ENCODE measurements at regions not wholly inside any gene's neighbourhood (a gene's known extent, or its start where the extent isn't known, plus 50 kb on each side); places are given as distances from the start of the nearest gene placed in this dataset.

- Histone ChIP-seq H2AFZ (ENCODE audit: insufficient read depth, low read depth, low read length, poor library complexity, severe bottlenecking) (no peak overlapping the region), H3K9me3 (replicated peaks in 1 of 2; ENCODE audit: control insufficient read depth in 1 of 2, insufficient read depth in 1 of 2, low read length in 2 of 2) (peaks cover 4 to 5% of the 10 kb centered on the region in 2 donors), H4K20me1 (ENCODE audit: insufficient read depth, low read length) (no peaks in the 10 kb centered on the region), H3K36me3 (replicated peaks in 1 of 2; ENCODE audit: control insufficient read depth in 1 of 2, insufficient read depth in 2 of 2, low read length in 2 of 2) (no peaks in the 10 kb centered on the region), H3K27me3 (ENCODE audit: control insufficient read depth in 2 of 2, insufficient read depth in 2 of 2, low read length in 2 of 2) (no peaks in the 10 kb centered on the region), H3K9ac (ENCODE audit: insufficient read depth, low read length, poor library complexity, severe bottlenecking) (no peak overlapping the region), H3K4me1 (ENCODE audit: control insufficient read depth in 1 of 2, insufficient read depth in 2 of 2, low read length in 2 of 2) (no peaks in the 10 kb centered on the region), H3K27ac (ENCODE audit: low read depth in 1 of 2, low read length in 2 of 2) (no peak overlapping the region), H3K4me3 (replicated peaks in 1 of 3; ENCODE audit: low read depth in 2 of 3, low read length in 3 of 3) (no peak overlapping the region), H3K79me2 (ENCODE audit: insufficient read depth, low read length) (no peaks in the 10 kb centered on the region), H3K4me2 (replicated peaks; ENCODE audit: extremely low read depth, low read length, poor library complexity, severe bottlenecking) (no peak overlapping the region)
- peaks cover 6 to 26% (median 13%) of the 10 kb centered on the region in 7 donors for H3K9me3 Mint-ChIP-seq
- no peaks in the 10 kb centered on the region for H3K4me1 Mint-ChIP-seq
- no peak for DNase-seq
- no peaks in the 10 kb centered on the region for H3K36me3 Mint-ChIP-seq
- TF ChIP-seq CTCF (IDR thresholded peaks at IDR 0.05): no peak
- WGBS (ENCODE audit: insufficient coverage): 40% methylated on average over 2 of the region's 5 CpGs
- H3K27me3 Mint-ChIP-seq (ENCODE audit: low read depth in 3 of 3): peaks cover 0 to 3% (median 2%) of the 10 kb centered on the region in 3 donors
- H3K27ac Mint-ChIP-seq: no peak overlapping the region
- no peak overlapping the region for H3K4me3 Mint-ChIP-seq
- intact Hi-C loops (cut with micrococcal nuclease): no loop called here
These were observed 344.2 kb downstream of the ATP23 start for GRCh38 chr12:58285551-58285950.

GRCh38 chr12:58286353-58286752 is 345.0 kb downstream of the ATP23 start:
- Histone ChIP-seq H3K27me3 (ENCODE audit: control insufficient read depth in 2 of 2, insufficient read depth in 2 of 2, low read length in 2 of 2) (no peaks in the 10 kb centered on the region), H3K36me3 (replicated peaks in 1 of 2; ENCODE audit: control insufficient read depth in 1 of 2, insufficient read depth in 2 of 2, low read length in 2 of 2) (no peaks in the 10 kb centered on the region), H2AFZ (ENCODE audit: insufficient read depth, low read depth, low read length, poor library complexity, severe bottlenecking) (no peak overlapping the region), H3K4me1 (ENCODE audit: control insufficient read depth in 1 of 2, insufficient read depth in 2 of 2, low read length in 2 of 2) (no peaks in the 10 kb centered on the region), H3K4me3 (replicated peaks in 1 of 3; ENCODE audit: low read depth in 2 of 3, low read length in 3 of 3) (no peak overlapping the region), H3K79me2 (ENCODE audit: insufficient read depth, low read length) (no peaks in the 10 kb centered on the region), H3K9ac (ENCODE audit: insufficient read depth, low read length, poor library complexity, severe bottlenecking) (no peak overlapping the region), H3K4me2 (replicated peaks; ENCODE audit: extremely low read depth, low read length, poor library complexity, severe bottlenecking) (no peak overlapping the region), H4K20me1 (ENCODE audit: insufficient read depth, low read length) (no peaks in the 10 kb centered on the region), H3K27ac (ENCODE audit: low read depth in 1 of 2, low read length in 2 of 2) (no peak overlapping the region), H3K9me3 (replicated peaks in 1 of 2; ENCODE audit: control insufficient read depth in 1 of 2, insufficient read depth in 1 of 2, low read length in 2 of 2) (peaks cover under 1 to 4% of the 10 kb centered on the region in 2 donors)
- Mint-ChIP-seq H3K4me3 (no peak overlapping the region), H3K27me3 (ENCODE audit: low read depth in 3 of 3) (peaks cover 0 to 3% (median 2%) of the 10 kb centered on the region in 3 donors), H3K9me3 (peaks cover 6 to 24% (median 12%) of the 10 kb centered on the region in 7 donors), H3K27ac (no peak overlapping the region), H3K4me1 (no peaks in the 10 kb centered on the region), H3K36me3 (no peaks in the 10 kb centered on the region)
- TF ChIP-seq CTCF (IDR thresholded peaks at IDR 0.05): no peak
- DNase-seq: no peak
- intact Hi-C loops (cut with micrococcal nuclease): no loop called here

Data from CD14-positive monocyte (primary cell).